Esophagus squamous epithelium (tissue), 5 donors: ENCODE measurements at regions not wholly inside any gene's neighbourhood (a gene's known extent, or its start where the extent isn't known, plus 50 kb on each side); places are given as distances from the start of the nearest gene placed in this dataset.

Experiments used
- DNase-seq: peaks from one replicate; lab custom pipeline; 2025; lab: John Stamatoyannopoulos, UW
- H3K27ac ChIP-seq, 4 donors: fragments of 200-600 bp; sonication (generic); one replicate each; pipeline ENCODE4 v1.5.1; 2016 to 2019; ENCODE audit warnings: mild to moderate bottlenecking in 1 of 4
- H3K27me3 ChIP-seq, 4 donors: fragments of 200-600 bp; sonication (generic); 1 replicate in 3 of 4; 2 replicates in 1 of 4; pipeline versions ENCODE4 v1.5.1 to v1.6.0; 2017 to 2021; ENCODE audit warnings: antibody characterized with exemption in 1 of 4
- H3K36me3 ChIP-seq, 3 donors: fragments of 200-600 bp; sonication (generic); one replicate each; pipeline ENCODE4 v1.5.1; 2016 to 2019
- H3K4me1 ChIP-seq, 3 donors: fragments of 200-600 bp; sonication (generic); one replicate each; pipeline ENCODE4 v1.5.1; 2017 to 2019
- H3K4me3 ChIP-seq, 4 donors: fragments of 200-600 bp; sonication (generic); 1 replicate in 3 of 4; 2 replicates in 1 of 4; pipeline ENCODE4 v1.5.1; 2016 to 2019; ENCODE audit warnings: mild to moderate bottlenecking in 2 of 4, moderate library complexity in 1 of 4
- H3K9me3 ChIP-seq, 3 donors: fragments of 200-600 bp; sonication (generic); one replicate each; pipeline ENCODE4 v1.5.1; 2016 to 2019
- POLR2A ChIP-seq, 4 donors: fragments of 450-650 bp; IDR thresholded peaks; one replicate each; pipeline ENCODE4 v1.6.1; 2017; ENCODE audit warnings: antibody characterized with exemption in 4 of 4, mild to moderate bottlenecking in 4 of 4, moderate library complexity in 3 of 4
- WGBS, 2 donors: methylation state at CpG; one replicate each; pipeline ENCODE4 v1.1.5; 2018; 5-methylcytosine and 5-hydroxymethylcytosine counted together
- intact Hi-C: fragments of 100-400 bp; cut with DNase I; formaldehyde crosslinking; loops from one replicate; pipeline ENCODE4 v1.15.0; 2022
- TF ChIP-seq, protein P1 (sequence below), 6 experiments: fragments of 450-650 bp in 4 of 6; fragments of 200-600 bp in 2 of 6; sonication (generic) in 2 of 6; IDR thresholded peaks; one replicate each; pipeline ENCODE4 v1.5.1; 2016 to 2019; ENCODE audit warnings: antibody characterized with exemption in 6 of 6, mild to moderate bottlenecking in 4 of 6, moderate library complexity in 4 of 6
- donor health status: DM: yes; HTN: yes; CAD: no.

DNA sequence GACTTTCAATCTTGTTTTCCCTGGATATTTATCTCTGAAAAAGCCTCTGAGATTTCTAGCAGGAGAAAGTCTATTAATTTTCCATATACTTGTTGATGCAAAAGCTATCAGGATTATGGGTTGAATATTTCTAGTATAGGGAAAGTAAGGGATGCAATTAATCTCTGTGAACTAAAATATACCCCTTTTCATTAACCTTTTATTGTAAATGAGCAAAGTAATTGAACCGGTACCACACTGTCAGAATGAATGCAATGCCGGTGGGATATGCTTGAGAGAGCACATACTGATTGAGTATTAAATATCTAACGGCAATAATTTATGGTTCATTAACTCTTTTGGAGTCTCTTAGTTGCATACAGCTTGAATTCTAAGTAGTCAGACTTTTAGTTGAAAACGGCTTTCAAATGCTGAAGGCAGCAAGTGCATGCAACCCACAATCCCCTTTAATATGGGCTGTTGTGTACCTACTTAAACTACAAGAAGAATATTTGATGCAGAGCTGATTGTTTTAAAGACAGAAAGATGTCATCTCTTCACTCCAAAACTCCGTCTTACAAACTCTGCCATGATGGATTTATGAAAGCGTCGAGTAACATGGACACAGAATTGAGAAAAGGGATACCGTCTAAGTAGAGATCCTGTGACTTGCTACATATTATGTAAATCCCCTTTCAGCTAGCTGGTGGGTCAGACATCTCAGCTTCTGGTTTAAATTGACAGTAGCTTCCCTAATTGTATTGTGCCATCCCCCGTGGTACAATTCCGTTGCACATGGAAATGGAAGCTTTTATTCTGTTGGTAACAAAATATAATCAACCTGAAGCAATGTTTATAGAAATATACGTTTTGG, 141.3 kb upstream of the CDH8 start:
- intact Hi-C loops, result no loop called here
- Histone ChIP-seq H3K27ac (no peak overlapping the region), H3K36me3 (no peaks in the 10 kb centered on the region), H3K4me1 (no peaks in the 10 kb centered on the region), H3K27me3 (no peaks in the 10 kb centered on the region), H3K9me3 (no peaks in the 10 kb centered on the region), H3K4me3 (no peak overlapping the region)
- DNase-seq, result no peak
- no peak for TF ChIP-seq POLR2A (IDR thresholded peaks at IDR 0.05)
- TF ChIP-seq, protein P1, sequence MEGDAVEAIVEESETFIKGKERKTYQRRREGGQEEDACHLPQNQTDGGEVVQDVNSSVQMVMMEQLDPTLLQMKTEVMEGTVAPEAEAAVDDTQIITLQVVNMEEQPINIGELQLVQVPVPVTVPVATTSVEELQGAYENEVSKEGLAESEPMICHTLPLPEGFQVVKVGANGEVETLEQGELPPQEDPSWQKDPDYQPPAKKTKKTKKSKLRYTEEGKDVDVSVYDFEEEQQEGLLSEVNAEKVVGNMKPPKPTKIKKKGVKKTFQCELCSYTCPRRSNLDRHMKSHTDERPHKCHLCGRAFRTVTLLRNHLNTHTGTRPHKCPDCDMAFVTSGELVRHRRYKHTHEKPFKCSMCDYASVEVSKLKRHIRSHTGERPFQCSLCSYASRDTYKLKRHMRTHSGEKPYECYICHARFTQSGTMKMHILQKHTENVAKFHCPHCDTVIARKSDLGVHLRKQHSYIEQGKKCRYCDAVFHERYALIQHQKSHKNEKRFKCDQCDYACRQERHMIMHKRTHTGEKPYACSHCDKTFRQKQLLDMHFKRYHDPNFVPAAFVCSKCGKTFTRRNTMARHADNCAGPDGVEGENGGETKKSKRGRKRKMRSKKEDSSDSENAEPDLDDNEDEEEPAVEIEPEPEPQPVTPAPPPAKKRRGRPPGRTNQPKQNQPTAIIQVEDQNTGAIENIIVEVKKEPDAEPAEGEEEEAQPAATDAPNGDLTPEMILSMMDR (IDR thresholded peaks at IDR 0.05), result no peak
- 69 to 74% methylated on average over 11 of the region's 11 CpGs for WGBS, 2 donors

DNA sequence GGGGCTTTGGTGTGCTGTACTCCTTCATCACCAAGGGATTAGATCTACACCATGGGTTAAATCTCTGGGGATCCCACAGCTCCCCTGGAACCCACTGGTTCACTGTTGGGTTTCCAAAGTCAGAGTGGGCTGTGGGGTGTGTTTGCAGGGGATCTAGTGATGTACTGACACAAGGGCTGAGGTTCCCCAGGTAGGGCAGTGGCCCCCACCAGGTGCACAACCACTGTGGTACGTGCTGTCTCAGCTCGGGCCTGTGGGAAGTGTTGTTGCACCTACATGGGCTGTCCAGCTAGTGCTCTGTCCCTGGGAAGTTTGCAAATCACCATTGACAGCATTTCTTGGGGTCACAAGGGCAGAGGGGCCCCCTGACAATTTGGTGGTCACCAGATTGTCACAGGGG, 134.4 kb upstream of the CDH8 start:
- Histone ChIP-seq H3K9me3 (peaks cover 0 to 5% (median 0%) of the 10 kb centered on the region in 3 donors), H3K36me3 (no peaks in the 10 kb centered on the region), H3K27me3 (no peaks in the 10 kb centered on the region), H3K27ac (no peak overlapping the region), H3K4me3 (no peak overlapping the region), H3K4me1 (no peaks in the 10 kb centered on the region)
- intact Hi-C loops, result no loop called here
- no peak for TF ChIP-seq POLR2A (IDR thresholded peaks at IDR 0.05)
- TF ChIP-seq, protein P1 (IDR thresholded peaks at IDR 0.05), result no peak
- 90% methylated on average over 2 of the region's 2 CpGs; no CpG with 5 or more reads in 1 of the 2 donors for WGBS, 2 donors
- DNase-seq, result no peak

DNA sequence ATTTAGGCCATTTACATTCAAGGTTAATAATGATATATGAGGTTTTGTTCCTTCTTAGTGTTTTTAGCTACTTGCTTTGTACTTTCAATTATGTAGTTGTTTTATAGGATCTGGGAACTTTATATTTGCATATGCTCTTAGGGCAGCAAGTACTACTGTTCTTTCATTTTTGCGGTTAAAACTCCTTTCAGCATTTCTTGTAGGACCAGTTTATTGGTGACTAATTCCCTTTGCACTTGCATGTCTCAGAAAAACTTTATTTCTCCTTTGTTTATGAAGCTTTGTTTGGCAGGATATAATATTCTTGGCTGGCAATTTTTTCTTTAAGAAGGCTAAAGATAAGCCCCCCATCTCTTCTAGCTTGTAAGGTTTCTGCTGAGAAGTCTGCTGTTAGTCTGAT, 131.3 kb upstream of the CDH8 start:
- WGBS, 2 donors, result 67 to 71% methylated on average over 1 of the region's 1 CpG
- Histone ChIP-seq H3K36me3 (no peaks in the 10 kb centered on the region), H3K27ac (no peak overlapping the region), H3K4me1 (no peaks in the 10 kb centered on the region), H3K4me3 (no peak overlapping the region), H3K9me3 (peaks cover 0 to 5% (median 0%) of the 10 kb centered on the region in 3 donors), H3K27me3 (no peaks in the 10 kb centered on the region)
- intact Hi-C loops, result no loop called here
- no peak for DNase-seq
- TF ChIP-seq POLR2A (IDR thresholded peaks at IDR 0.05), result no peak
- TF ChIP-seq, protein P1 (IDR thresholded peaks at IDR 0.05), result no peak

DNA sequence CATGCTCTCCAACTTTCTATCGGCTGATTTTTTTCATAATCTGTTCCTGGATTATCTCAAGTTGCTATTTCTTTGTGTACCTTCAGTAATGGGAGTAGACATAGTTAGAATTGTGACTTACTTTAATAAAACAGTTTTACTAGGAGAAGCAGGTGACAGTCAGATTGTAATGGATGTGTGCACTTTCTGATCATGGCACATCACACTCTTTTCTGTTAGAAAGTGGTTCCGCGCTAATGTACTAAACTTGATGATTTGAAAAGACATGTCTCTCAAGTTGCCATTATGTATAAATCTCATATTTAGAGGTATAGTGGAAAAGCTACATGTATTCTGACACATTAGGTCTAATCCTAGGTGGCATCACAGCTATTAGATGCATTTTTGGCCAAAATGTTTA, 121.3 kb upstream of the CDH8 start:
- no peaks in the 10 kb centered on the region for H3K9me3 ChIP-seq
- TF ChIP-seq, protein P1 (IDR thresholded peaks at IDR 0.05), result no peak
- TF ChIP-seq POLR2A (IDR thresholded peaks at IDR 0.05), result no peak
- no peaks in the 10 kb centered on the region for H3K36me3 ChIP-seq
- intact Hi-C loops, result no loop called here
- no peak overlapping the region for H3K27ac ChIP-seq
- no peaks in the 10 kb centered on the region for H3K27me3 ChIP-seq
- H3K4me3 ChIP-seq, result no peak overlapping the region
- no peak for DNase-seq
- WGBS, 2 donors, result 79 to 92% methylated on average over 3 of the region's 3 CpGs
- no peaks in the 10 kb centered on the region for H3K4me1 ChIP-seq

DNA sequence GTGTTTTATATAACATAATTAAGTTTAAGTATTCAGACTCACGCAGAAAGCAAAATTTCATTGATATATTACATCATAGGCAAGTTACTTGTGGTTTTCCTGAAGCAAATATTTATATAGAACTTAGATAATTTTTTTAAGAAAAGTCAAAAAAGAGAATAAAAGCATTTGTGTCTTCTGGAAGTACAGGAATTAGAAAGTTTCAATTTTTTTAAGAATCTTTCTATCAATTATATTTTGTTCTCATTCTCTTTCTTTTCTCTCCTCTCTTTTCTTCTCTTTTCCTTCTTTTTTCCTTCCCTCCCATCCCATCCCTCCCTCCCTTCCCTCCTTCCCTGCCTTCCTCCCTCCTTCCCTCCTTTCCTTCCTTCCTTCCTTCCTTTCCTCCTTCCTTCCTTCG, 120.7 kb upstream of the CDH8 start:
- no peak for DNase-seq
- H3K27ac ChIP-seq, result no peak overlapping the region
- H3K27me3 ChIP-seq, result no peaks in the 10 kb centered on the region
- intact Hi-C loops, result no loop called here
- H3K4me1 ChIP-seq, result no peaks in the 10 kb centered on the region
- H3K9me3 ChIP-seq, result no peaks in the 10 kb centered on the region
- WGBS, 2 donors, result 75 to 89% methylated on average over 2 of the region's 2 CpGs
- TF ChIP-seq, protein P1 (IDR thresholded peaks at IDR 0.05), result no peak
- TF ChIP-seq POLR2A (IDR thresholded peaks at IDR 0.05), result no peak
- H3K36me3 ChIP-seq, result no peaks in the 10 kb centered on the region
- H3K4me3 ChIP-seq, result no peak overlapping the region
